ENCODE measurements at regions not wholly inside any gene's neighbourhood (a gene's known extent, or its start where the extent isn't known, plus 50 kb on each side); places are given as distances from the start of the nearest gene placed in this dataset.

GRCh38 chr4:3877236-3877635 lies 111.1 kb downstream of the ADRA2C start:
- no peaks in the 10 kb centered on the region for H4K20me1 ChIP-seq (ENCODE audit: insufficient read depth)
- peaks cover 25% of the 10 kb centered on the region; the same call in 1 of the 2 replicates for H3K27me3 ChIP-seq (ENCODE audit: insufficient read depth, low read depth)
- no peak for TF ChIP-seq CTCF (conservative IDR thresholded peaks at IDR 0.05; ENCODE audit: low read depth, low read length)

GRCh38 chr4:3877868-3878267 lies 111.7 kb downstream of the ADRA2C start:
- H3K27me3 ChIP-seq (ENCODE audit: insufficient read depth, low read depth), result peaks cover 26% of the 10 kb centered on the region; the same call in 1 of the 2 replicates

More at GRCh38 chr4:3877236-3877635, 111.1 kb downstream of the ADRA2C start:
- Histone ChIP-seq H2AFZ (ENCODE audit: low read depth) (no peak overlapping the region), H3K4me2 (no peak overlapping the region), H3K36me3 (ENCODE audit: insufficient read depth) (no peaks in the 10 kb centered on the region), H3K9ac (no peak overlapping the region), H3K4me1 (ENCODE audit: low read depth, poor library complexity, severe bottlenecking) (no peaks in the 10 kb centered on the region), H3K79me2 (ENCODE audit: insufficient read depth, low read depth) (no peaks in the 10 kb centered on the region), H3K4me3 (IDR thresholded peaks at IDR 0.05; ENCODE audit: insufficient read depth, low read depth, low read length) (no peak overlapping the region), H3K27ac (no peak overlapping the region)

GRCh38 chr4:3878678-3879077 lies 112.5 kb downstream of the ADRA2C start:
- Histone ChIP-seq H3K4me2 (no peak overlapping the region), H3K79me2 (ENCODE audit: insufficient read depth, low read depth) (no peaks in the 10 kb centered on the region), H3K36me3 (ENCODE audit: insufficient read depth) (no peaks in the 10 kb centered on the region), H2AFZ (ENCODE audit: low read depth) (no peak overlapping the region), H3K9ac (no peak overlapping the region), H3K27me3 (ENCODE audit: insufficient read depth, low read depth) (peaks cover 29% of the 10 kb centered on the region; the same call in 1 of the 2 replicates), H3K27ac (no peak overlapping the region), H3K4me1 (ENCODE audit: low read depth, poor library complexity, severe bottlenecking) (no peaks in the 10 kb centered on the region), H4K20me1 (ENCODE audit: insufficient read depth) (no peaks in the 10 kb centered on the region), H3K4me3 (IDR thresholded peaks at IDR 0.05; ENCODE audit: insufficient read depth, low read depth, low read length) (no peak overlapping the region)
- no peak for TF ChIP-seq CTCF (conservative IDR thresholded peaks at IDR 0.05; ENCODE audit: low read depth, low read length)

More at GRCh38 chr4:3877868-3878267, 111.7 kb downstream of the ADRA2C start:
- no peak overlapping the region for H3K4me3 ChIP-seq (IDR thresholded peaks at IDR 0.05; ENCODE audit: insufficient read depth, low read depth, low read length)
- no peak overlapping the region for H3K9ac ChIP-seq
- H3K27ac ChIP-seq, result no peak overlapping the region
- H3K79me2 ChIP-seq (ENCODE audit: insufficient read depth, low read depth), result no peaks in the 10 kb centered on the region
- H3K4me2 ChIP-seq, result no peak overlapping the region
- no peaks in the 10 kb centered on the region for H4K20me1 ChIP-seq (ENCODE audit: insufficient read depth)
- no peaks in the 10 kb centered on the region for H3K36me3 ChIP-seq (ENCODE audit: insufficient read depth)
- H2AFZ ChIP-seq (ENCODE audit: low read depth), result no peak overlapping the region
- no peak for TF ChIP-seq CTCF (conservative IDR thresholded peaks at IDR 0.05; ENCODE audit: low read depth, low read length)
- H3K4me1 ChIP-seq (ENCODE audit: low read depth, poor library complexity, severe bottlenecking), result no peaks in the 10 kb centered on the region

- Histone ChIP-seq H3K27ac (no peak overlapping the region), H4K20me1 (ENCODE audit: insufficient read depth) (no peaks in the 10 kb centered on the region), H3K27me3 (ENCODE audit: insufficient read depth, low read depth) (peaks cover 29% of the 10 kb centered on the region; the same call in 1 of the 2 replicates), H3K4me1 (ENCODE audit: low read depth, poor library complexity, severe bottlenecking) (no peaks in the 10 kb centered on the region), H3K4me3 (IDR thresholded peaks at IDR 0.05; ENCODE audit: insufficient read depth, low read depth, low read length) (no peak overlapping the region), H2AFZ (ENCODE audit: low read depth) (no peak overlapping the region), H3K9ac (no peak overlapping the region), H3K4me2 (no peak overlapping the region), H3K79me2 (ENCODE audit: insufficient read depth, low read depth) (no peaks in the 10 kb centered on the region), H3K36me3 (ENCODE audit: insufficient read depth) (no peaks in the 10 kb centered on the region)
- TF ChIP-seq CTCF (conservative IDR thresholded peaks at IDR 0.05; ENCODE audit: low read depth, low read length), result no peak
Observed at GRCh38 chr4:3879681-3880614, 113.8 kb downstream of the ADRA2C start.

All from KMS-11 (cell line).